ENCODE measurements at regions not wholly inside any gene's neighbourhood (a gene's known extent, or its start where the extent isn't known, plus 50 kb on each side); places are given as distances from the start of the nearest gene placed in this dataset.
A peak's percentile ranks its signal among the peaks of the same experiment; 100 is the strongest.

DNA sequence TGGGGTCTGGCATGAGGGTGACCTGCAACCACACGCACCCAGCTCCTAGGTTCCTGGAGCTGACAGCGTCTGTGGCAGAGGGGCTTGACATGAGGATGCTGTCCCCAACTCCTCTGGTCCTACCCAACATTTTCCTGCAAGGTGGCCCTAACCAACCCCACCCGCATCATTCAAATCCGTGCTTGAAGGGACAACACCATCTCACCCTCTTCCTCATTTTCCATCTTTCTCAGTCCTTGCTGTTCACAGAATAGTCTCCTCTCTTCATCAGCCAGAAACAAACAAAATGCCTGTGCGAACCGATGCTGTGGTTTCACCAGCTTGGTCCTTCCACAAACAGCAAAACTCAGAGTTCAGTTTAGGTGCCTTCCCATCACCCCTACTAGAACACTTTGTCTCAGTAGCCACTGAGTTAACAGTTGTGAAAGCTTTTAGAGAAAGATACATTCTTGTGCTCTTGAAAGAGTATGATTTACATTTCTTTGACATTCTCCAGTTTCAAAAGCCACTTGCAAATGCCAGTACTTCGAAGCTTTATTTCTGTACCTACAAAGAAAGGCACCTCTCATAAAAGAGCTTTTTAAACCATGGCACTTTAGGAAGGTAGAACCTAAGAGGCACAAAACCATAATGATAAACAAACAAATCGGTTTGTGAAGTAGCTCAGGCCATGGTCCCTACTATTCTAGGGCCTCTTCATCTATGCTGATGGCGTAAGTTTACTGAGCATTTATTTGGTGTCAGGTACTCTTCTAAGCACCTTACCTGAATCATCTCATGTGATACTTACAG is 360.1 kb downstream of the SHQ1 start:
- H3K27ac ChIP-seq (ENCODE audit: insufficient read depth, low read length, poor library complexity, severe bottlenecking), result no peak overlapping the region
- H3K4me3 ChIP-seq (ENCODE audit: insufficient read depth, low read depth, low read length, poor library complexity, severe bottlenecking), result no peak overlapping the region
- no peaks in the 10 kb centered on the region for H3K4me1 ChIP-seq (ENCODE audit: control insufficient read depth, insufficient read depth, low read length, poor library complexity, severe bottlenecking)

DNA sequence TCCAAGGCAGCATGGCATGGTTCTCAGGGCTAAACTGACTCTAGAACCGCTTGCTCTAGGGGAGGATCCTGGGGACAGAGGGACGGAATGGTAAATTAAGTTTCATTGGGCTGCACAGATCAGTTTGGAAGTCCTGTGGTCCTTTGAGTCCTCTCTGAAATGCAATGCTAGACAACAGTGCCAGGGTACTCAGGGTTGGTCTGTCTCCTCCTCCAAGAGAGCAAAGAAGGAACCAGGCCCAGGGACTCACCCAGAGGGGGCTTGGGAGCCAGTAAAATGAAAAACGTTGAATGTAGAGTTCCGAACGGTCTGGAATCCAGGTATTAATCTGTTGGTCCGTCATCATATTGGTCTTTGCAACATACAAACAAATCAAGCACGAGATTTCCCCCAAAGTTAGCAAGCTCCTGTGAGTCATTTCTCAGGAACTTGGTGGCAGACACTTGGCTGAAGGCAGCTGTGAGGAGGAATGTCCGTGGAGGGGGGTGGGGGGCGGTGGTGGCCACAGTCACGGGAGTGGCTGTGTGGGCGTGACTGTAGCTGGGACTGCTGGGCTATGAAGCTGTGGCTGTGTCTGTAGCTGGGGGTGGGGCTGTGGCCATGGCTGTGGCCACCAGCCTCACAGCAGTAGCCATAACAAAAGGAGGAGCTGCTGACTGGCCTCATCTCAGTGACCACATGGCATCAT is 361.0 kb downstream of the SHQ1 start:
- no peak overlapping the region for H3K4me3 ChIP-seq (ENCODE audit: insufficient read depth, low read depth, low read length, poor library complexity, severe bottlenecking)
- H3K36me3 ChIP-seq (ENCODE audit: control insufficient read depth, insufficient read depth, low read length), result no peaks in the 10 kb centered on the region
- H3K27ac ChIP-seq (ENCODE audit: insufficient read depth, low read length, poor library complexity, severe bottlenecking), result no peak overlapping the region
- no peaks in the 10 kb centered on the region for H3K27me3 ChIP-seq (replicated peaks; ENCODE audit: control insufficient read depth, insufficient read depth, low read length, poor library complexity, severe bottlenecking)
- no peak for DNase-seq
- no peaks in the 10 kb centered on the region for H3K9me3 ChIP-seq (ENCODE audit: control insufficient read depth, low read length)
- H3K4me1 ChIP-seq (ENCODE audit: control insufficient read depth, insufficient read depth, low read length, poor library complexity, severe bottlenecking), result no peaks in the 10 kb centered on the region

More for the DNA sequence above, 360.1 kb downstream of the SHQ1 start:
- no peaks in the 10 kb centered on the region for H3K9me3 ChIP-seq (ENCODE audit: control insufficient read depth, low read length)
- H3K27me3 ChIP-seq (replicated peaks; ENCODE audit: control insufficient read depth, insufficient read depth, low read length, poor library complexity, severe bottlenecking), result no peaks in the 10 kb centered on the region
- no peaks in the 10 kb centered on the region for H3K36me3 ChIP-seq (ENCODE audit: control insufficient read depth, insufficient read depth, low read length)
- no peak for DNase-seq

- Histone ChIP-seq H3K36me3 (ENCODE audit: control insufficient read depth, insufficient read depth, low read length) (no peaks in the 10 kb centered on the region), H3K4me1 (ENCODE audit: control insufficient read depth, insufficient read depth, low read length, poor library complexity, severe bottlenecking) (no peaks in the 10 kb centered on the region), H3K4me3 (ENCODE audit: insufficient read depth, low read depth, low read length, poor library complexity, severe bottlenecking) (no peak overlapping the region), H3K9me3 (ENCODE audit: control insufficient read depth, low read length) (no peaks in the 10 kb centered on the region), H3K27ac (ENCODE audit: insufficient read depth, low read length, poor library complexity, severe bottlenecking) (no peak overlapping the region), H3K27me3 (replicated peaks; ENCODE audit: control insufficient read depth, insufficient read depth, low read length, poor library complexity, severe bottlenecking) (no peaks in the 10 kb centered on the region)
- no peak for DNase-seq
These were observed 362.6 kb downstream of the SHQ1 start for GRCh38 chr3:72485641-72486040.

DNA sequence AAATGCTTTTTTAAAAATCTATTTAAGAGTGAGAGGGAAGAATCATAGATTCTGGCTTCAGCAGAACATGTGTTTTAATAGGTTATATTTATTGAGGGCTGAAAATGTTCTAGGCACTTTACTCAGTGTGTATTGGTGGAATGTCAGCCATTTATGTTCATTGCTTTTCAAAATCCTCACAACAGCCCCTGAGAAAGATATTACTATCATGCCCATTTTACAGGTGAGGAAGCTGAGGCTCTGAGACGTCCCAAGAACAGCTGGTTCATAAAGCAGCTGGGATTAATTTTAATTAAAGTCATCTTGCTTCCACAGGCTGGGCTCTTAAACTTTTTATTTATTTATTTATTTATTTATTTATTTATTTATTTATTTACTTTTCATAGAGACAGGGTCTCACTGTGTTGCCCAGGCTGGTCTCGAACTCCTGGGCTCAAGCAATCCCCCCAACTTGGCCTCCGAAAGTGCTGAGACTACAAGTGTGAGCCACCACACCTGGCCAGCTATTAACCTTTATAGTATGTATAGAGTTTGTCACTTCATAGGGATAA is 364.6 kb downstream of the SHQ1 start:
- Histone ChIP-seq H3K27me3 (replicated peaks; ENCODE audit: control insufficient read depth, insufficient read depth, low read length, poor library complexity, severe bottlenecking) (no peaks in the 10 kb centered on the region), H3K4me1 (ENCODE audit: control insufficient read depth, insufficient read depth, low read length, poor library complexity, severe bottlenecking) (no peaks in the 10 kb centered on the region), H3K27ac (ENCODE audit: insufficient read depth, low read length, poor library complexity, severe bottlenecking) (no peak overlapping the region), H3K36me3 (ENCODE audit: control insufficient read depth, insufficient read depth, low read length) (no peaks in the 10 kb centered on the region), H3K9me3 (ENCODE audit: control insufficient read depth, low read length) (no peaks in the 10 kb centered on the region), H3K4me3 (ENCODE audit: insufficient read depth, low read depth, low read length, poor library complexity, severe bottlenecking) (no peak overlapping the region)
- DNase-seq, result no peak

- H3K36me3 ChIP-seq (ENCODE audit: control insufficient read depth, insufficient read depth, low read length), result no peaks in the 10 kb centered on the region
- no peaks in the 10 kb centered on the region for H3K9me3 ChIP-seq (ENCODE audit: control insufficient read depth, low read length)
- H3K27ac ChIP-seq (ENCODE audit: insufficient read depth, low read length, poor library complexity, severe bottlenecking), result no peak overlapping the region
- H3K4me1 ChIP-seq (ENCODE audit: control insufficient read depth, insufficient read depth, low read length, poor library complexity, severe bottlenecking), result no peaks in the 10 kb centered on the region
- H3K27me3 ChIP-seq (replicated peaks; ENCODE audit: control insufficient read depth, insufficient read depth, low read length, poor library complexity, severe bottlenecking), result no peaks in the 10 kb centered on the region
- peak overlapping the region; percentile 49 for H3K4me3 ChIP-seq (ENCODE audit: insufficient read depth, low read depth, low read length, poor library complexity, severe bottlenecking)
- DNase-seq, result peak; percentile 24 to 26 (median 25)
These were observed 365.5 kb downstream of the SHQ1 start for GRCh38 chr3:72482589-72483321.

GRCh38 chr3:72481542-72481941 is 366.7 kb downstream of the SHQ1 start:
- no peaks in the 10 kb centered on the region for H3K27me3 ChIP-seq (replicated peaks; ENCODE audit: control insufficient read depth, insufficient read depth, low read length, poor library complexity, severe bottlenecking)
- DNase-seq, result no peak

GRCh38 chr3:72480366-72480765 is 367.9 kb downstream of the SHQ1 start:
- Histone ChIP-seq H3K4me3 (ENCODE audit: insufficient read depth, low read depth, low read length, poor library complexity, severe bottlenecking) (no peak overlapping the region), H3K4me1 (ENCODE audit: control insufficient read depth, insufficient read depth, low read length, poor library complexity, severe bottlenecking) (no peaks in the 10 kb centered on the region)
- no peak for DNase-seq

More at GRCh38 chr3:72481542-72481941, 366.7 kb downstream of the SHQ1 start:
- H3K4me1 ChIP-seq (ENCODE audit: control insufficient read depth, insufficient read depth, low read length, poor library complexity, severe bottlenecking), result no peaks in the 10 kb centered on the region
- no peaks in the 10 kb centered on the region for H3K36me3 ChIP-seq (ENCODE audit: control insufficient read depth, insufficient read depth, low read length)
- H3K4me3 ChIP-seq (ENCODE audit: insufficient read depth, low read depth, low read length, poor library complexity, severe bottlenecking), result no peak overlapping the region
- H3K9me3 ChIP-seq (ENCODE audit: control insufficient read depth, low read length), result no peaks in the 10 kb centered on the region
- no peak overlapping the region for H3K27ac ChIP-seq (ENCODE audit: insufficient read depth, low read length, poor library complexity, severe bottlenecking)

DNA sequence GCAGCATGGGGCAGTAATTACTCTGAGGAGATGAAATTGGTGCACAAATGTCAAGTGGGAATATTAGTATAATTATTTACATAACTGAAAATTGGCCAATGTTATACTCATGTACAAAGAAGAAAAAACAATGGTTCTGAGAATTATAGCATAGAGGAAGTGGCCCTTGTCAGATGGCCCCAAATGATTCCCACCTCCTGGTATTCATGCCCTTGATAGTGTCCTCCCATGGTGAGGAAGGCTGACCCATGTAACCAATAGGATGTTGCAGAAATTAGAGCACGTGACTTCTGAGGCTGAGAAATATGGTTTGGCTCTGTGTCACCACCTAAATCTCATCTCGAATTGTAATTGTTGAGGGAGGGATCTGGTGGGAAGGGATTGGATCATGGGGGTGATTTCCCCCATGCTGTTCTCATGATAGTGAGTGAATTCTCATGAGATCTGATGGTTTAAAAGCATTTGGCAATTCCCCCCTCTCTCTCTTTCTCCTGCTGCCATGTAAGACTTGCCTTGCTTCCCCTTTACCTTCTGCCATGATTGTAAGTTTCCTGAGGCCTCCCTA is 368.5 kb downstream of the SHQ1 start:
- Histone ChIP-seq H3K4me1 (ENCODE audit: control insufficient read depth, insufficient read depth, low read length, poor library complexity, severe bottlenecking) (no peaks in the 10 kb centered on the region), H3K27ac (ENCODE audit: insufficient read depth, low read length, poor library complexity, severe bottlenecking) (no peak overlapping the region), H3K36me3 (ENCODE audit: control insufficient read depth, insufficient read depth, low read length) (no peaks in the 10 kb centered on the region), H3K4me3 (ENCODE audit: insufficient read depth, low read depth, low read length, poor library complexity, severe bottlenecking) (no peak overlapping the region), H3K9me3 (ENCODE audit: control insufficient read depth, low read length) (no peaks in the 10 kb centered on the region), H3K27me3 (replicated peaks; ENCODE audit: control insufficient read depth, insufficient read depth, low read length, poor library complexity, severe bottlenecking) (no peaks in the 10 kb centered on the region)
- no peak for DNase-seq

More at GRCh38 chr3:72480366-72480765, 367.9 kb downstream of the SHQ1 start:
- Histone ChIP-seq H3K27ac (ENCODE audit: insufficient read depth, low read length, poor library complexity, severe bottlenecking) (no peak overlapping the region), H3K27me3 (replicated peaks; ENCODE audit: control insufficient read depth, insufficient read depth, low read length, poor library complexity, severe bottlenecking) (no peaks in the 10 kb centered on the region), H3K36me3 (ENCODE audit: control insufficient read depth, insufficient read depth, low read length) (no peaks in the 10 kb centered on the region), H3K9me3 (ENCODE audit: control insufficient read depth, low read length) (no peaks in the 10 kb centered on the region)

DNA sequence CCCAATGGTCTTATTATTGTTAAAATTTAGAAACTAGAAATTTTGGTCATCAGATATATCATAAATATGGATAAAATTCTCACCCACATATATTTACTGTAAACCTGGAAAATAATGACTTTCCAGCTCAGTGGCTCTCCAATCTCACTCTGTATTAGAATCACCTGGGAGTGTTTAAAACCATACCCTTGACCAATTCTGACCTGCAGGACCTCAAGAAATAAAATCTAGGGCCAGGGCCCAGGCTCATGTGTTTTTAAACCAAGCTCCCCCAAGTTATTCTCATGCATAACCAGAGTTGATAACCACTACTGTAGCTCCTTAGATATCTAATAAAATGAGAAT is 372.1 kb downstream of the SHQ1 start:
- Histone ChIP-seq H3K9me3 (ENCODE audit: control insufficient read depth, low read length) (no peaks in the 10 kb centered on the region), H3K4me1 (ENCODE audit: control insufficient read depth, insufficient read depth, low read length, poor library complexity, severe bottlenecking) (no peaks in the 10 kb centered on the region), H3K27ac (ENCODE audit: insufficient read depth, low read length, poor library complexity, severe bottlenecking) (no peak overlapping the region), H3K36me3 (ENCODE audit: control insufficient read depth, insufficient read depth, low read length) (no peaks in the 10 kb centered on the region), H3K4me3 (ENCODE audit: insufficient read depth, low read depth, low read length, poor library complexity, severe bottlenecking) (no peak overlapping the region), H3K27me3 (replicated peaks; ENCODE audit: control insufficient read depth, insufficient read depth, low read length, poor library complexity, severe bottlenecking) (no peaks in the 10 kb centered on the region)
- no peak for DNase-seq
